ENCODE measurements at regions not wholly inside any gene's neighbourhood (a gene's known extent, or its start where the extent isn't known, plus 50 kb on each side); places are given as distances from the start of the nearest gene placed in this dataset.

- TF ChIP-seq EZH2phosphoT487 (IDR thresholded peaks at IDR 0.05; ENCODE audit: low read length) (no peak), EZH2 (optimal IDR thresholded peaks at IDR 0.05; ENCODE audit: low read depth, low read length) (no peak)
Observed at GRCh38 chr10:131588704-131589220, 277.2 kb upstream of the TCERG1L start.

Data from MM.1S (cell line).